ENCODE measurements at regions not wholly inside any gene's neighbourhood (a gene's known extent, or its start where the extent isn't known, plus 50 kb on each side); places are given as distances from the start of the nearest gene placed in this dataset.
"Not testable (repeated sequence)": the region's sequence is repeated elsewhere in the genome, so short reads cannot be mapped to it uniquely, and the experiment has no call there.

- FAIRE-seq (no peak), DNase-seq (ENCODE audit: extremely low spot score, insufficient read length, low read depth) (no peak)
These were observed 101.1 kb upstream of the IPO5 start for GRCh38 chr13:97852181-97852874.

- FAIRE-seq (no peak), DNase-seq (ENCODE audit: extremely low spot score, insufficient read length, low read depth) (no peak)
These were observed 99.9 kb upstream of the IPO5 start for GRCh38 chr13:97853550-97853949.

GRCh38 chr13:97855570-97856303 lies 97.7 kb upstream of the IPO5 start:
- FAIRE-seq (peak; percentile 66), DNase-seq (ENCODE audit: extremely low spot score, insufficient read length, low read depth) (no peak)

GRCh38 chr13:97856304-97856675 lies 97.2 kb upstream of the IPO5 start:
- FAIRE-seq: no peak
- DNase-seq (ENCODE audit: extremely low spot score, insufficient read length, low read depth): no peak

- FAIRE-seq: no peak
- no peak for DNase-seq (ENCODE audit: extremely low spot score, insufficient read length, low read depth)
These were observed 95.3 kb upstream of the IPO5 start for GRCh38 chr13:97858161-97858560.

- FAIRE-seq: no peak
- no peak for DNase-seq (ENCODE audit: extremely low spot score, insufficient read length, low read depth)
These were observed 87.1 kb upstream of the IPO5 start for GRCh38 chr13:97866346-97866745.

GRCh38 chr13:97866751-97867150 lies 86.7 kb upstream of the IPO5 start:
- DNase-seq (ENCODE audit: extremely low spot score, insufficient read length, low read depth) (no peak), FAIRE-seq (no peak)

GRCh38 chr13:97873398-97873797 lies 80.1 kb upstream of the IPO5 start:
- FAIRE-seq (no peak), DNase-seq (ENCODE audit: extremely low spot score, insufficient read length, low read depth) (no peak)

- DNase-seq (ENCODE audit: extremely low spot score, insufficient read length, low read depth) (no peak), FAIRE-seq (no peak)
These were observed 78.3 kb upstream of the IPO5 start for GRCh38 chr13:97875218-97875617.

GRCh38 chr13:97875911-97876310 lies 77.6 kb upstream of the IPO5 start:
- DNase-seq (ENCODE audit: extremely low spot score, insufficient read length, low read depth): no peak
- FAIRE-seq: no peak

GRCh38 chr13:97878431-97879375 lies 74.8 kb upstream of the IPO5 start:
- DNase-seq (ENCODE audit: extremely low spot score, insufficient read length, low read depth) (no peak), FAIRE-seq (no peak)

- FAIRE-seq (no peak), DNase-seq (ENCODE audit: extremely low spot score, insufficient read length, low read depth) (no peak)
These were observed 73.7 kb upstream of the IPO5 start for GRCh38 chr13:97879646-97880310.

- DNase-seq (ENCODE audit: extremely low spot score, insufficient read length, low read depth) (no peak), FAIRE-seq (no peak)
These were observed 73.2 kb upstream of the IPO5 start for GRCh38 chr13:97880311-97880675.

GRCh38 chr13:97881556-97881955 lies 71.9 kb upstream of the IPO5 start:
- FAIRE-seq: no peak
- DNase-seq (ENCODE audit: extremely low spot score, insufficient read length, low read depth): no peak

- no peak for DNase-seq (ENCODE audit: extremely low spot score, insufficient read length, low read depth)
- FAIRE-seq: no peak
These were observed 70.1 kb upstream of the IPO5 start for GRCh38 chr13:97883396-97883795.

- no peak for DNase-seq (ENCODE audit: extremely low spot score, insufficient read length, low read depth)
- FAIRE-seq: no peak
These were observed 68.6 kb upstream of the IPO5 start for GRCh38 chr13:97884707-97885468.

- no peak for FAIRE-seq
- DNase-seq (ENCODE audit: extremely low spot score, insufficient read length, low read depth): no peak
These were observed 67.8 kb upstream of the IPO5 start for GRCh38 chr13:97885641-97886040.

GRCh38 chr13:97889803-97890202 lies 63.7 kb upstream of the IPO5 start:
- FAIRE-seq (no peak), DNase-seq (ENCODE audit: extremely low spot score, insufficient read length, low read depth) (no peak)

- DNase-seq (ENCODE audit: extremely low spot score, insufficient read length, low read depth) (no peak), FAIRE-seq (no peak)
These were observed 62.9 kb upstream of the IPO5 start for GRCh38 chr13:97890573-97890972.

GRCh38 chr13:97891964-97892363 lies 61.5 kb upstream of the IPO5 start:
- DNase-seq (ENCODE audit: extremely low spot score, insufficient read length, low read depth); FAIRE-seq: not testable (repeated sequence)

Data from GM18507 (cell line).